SK-N-SH (cell line): ENCODE measurements at regions not wholly inside any gene's neighbourhood (a gene's known extent, or its start where the extent isn't known, plus 50 kb on each side); places are given as distances from the start of the nearest gene placed in this dataset.

ENCODE experiments used
- EZH2phosphoT487 ChIP-seq: fragments of 200-600 bp; sonication (generic); IDR thresholded peaks from 2 replicates; pipeline ENCODE4 v1.6.1; 2017; ENCODE audit warnings: low read depth, mixed run types, mild to moderate bottlenecking, antibody characterized with exemption, moderate library complexity, borderline replicate concordance
- NRF1 ChIP-seq: IDR thresholded peaks from 2 replicates; pipeline ENCODE4 v1.6.1; 2012; ENCODE audit warnings: low read depth, mild to moderate bottlenecking, low read length
- POLR2AphosphoS5 ChIP-seq: IDR thresholded peaks from 2 replicates; pipeline ENCODE4 v1.6.1; 2012; ENCODE audit warnings: low read depth, low read length
- RCOR1 ChIP-seq: fragments of 150-350 bp; IDR thresholded peaks from 2 replicates; pipeline ENCODE4 v1.6.1; 2017; ENCODE audit warnings: antibody characterized with exemption, low read length
- SIN3A ChIP-seq: IDR thresholded peaks from 2 replicates; pipeline ENCODE4 v1.6.1; 2012; ENCODE audit warnings: low read depth, mild to moderate bottlenecking, low read length, moderate library complexity, borderline replicate concordance
- SMC3 ChIP-seq: IDR thresholded peaks from 2 replicates; pipeline ENCODE4 v1.6.1; 2012; ENCODE audit warnings: low read depth, low read length, improper control_type of control experiment
- TEAD4 ChIP-seq: IDR thresholded peaks from 2 replicates; pipeline ENCODE4 v1.4.0; 2012; ENCODE audit warnings: mild to moderate bottlenecking, borderline replicate concordance; ENCODE audit not compliant: insufficient read depth
- USF1 ChIP-seq: IDR thresholded peaks from 2 replicates; pipeline ENCODE4 v1.4.0; 2012; ENCODE audit warnings: low read depth, borderline replicate concordance
- TF ChIP-seq, protein P1 (sequence below): fragments of 200-600 bp; sonication (generic); IDR thresholded peaks from 2 replicates; pipeline ENCODE4 v1.6.1; 2017; ENCODE audit warnings: antibody characterized with exemption, mild to moderate bottlenecking, moderate library complexity

DNA sequence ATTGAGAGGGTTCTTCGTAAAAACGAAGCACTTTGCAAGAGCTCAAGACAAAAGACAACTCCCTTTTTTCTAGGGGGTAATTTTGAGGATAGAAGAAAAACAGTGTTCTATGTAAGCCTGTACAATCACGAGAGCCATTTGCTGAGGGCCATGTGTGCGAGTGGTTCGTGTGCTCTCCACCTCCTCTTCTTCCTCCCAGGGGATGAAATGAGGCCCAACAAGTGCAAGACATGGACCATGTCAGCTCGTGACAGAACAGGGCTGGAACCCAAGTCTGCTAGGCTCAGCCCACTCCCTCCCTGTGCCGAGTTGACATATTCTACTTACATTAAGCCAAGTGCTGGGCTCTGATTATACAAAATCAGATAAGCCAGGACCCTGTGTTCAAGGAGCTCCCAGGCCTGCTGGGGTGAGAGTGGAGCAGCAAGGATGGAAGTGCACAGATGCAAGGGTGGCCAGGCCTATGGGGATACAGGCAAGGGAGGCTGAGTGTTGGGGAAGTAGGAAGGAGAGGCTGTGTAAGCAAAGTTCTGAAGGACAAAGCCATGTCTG is 97.9 kb upstream of the MSX2 start:
- TF ChIP-seq EZH2phosphoT487, result no peak
- TF ChIP-seq, protein P1, sequence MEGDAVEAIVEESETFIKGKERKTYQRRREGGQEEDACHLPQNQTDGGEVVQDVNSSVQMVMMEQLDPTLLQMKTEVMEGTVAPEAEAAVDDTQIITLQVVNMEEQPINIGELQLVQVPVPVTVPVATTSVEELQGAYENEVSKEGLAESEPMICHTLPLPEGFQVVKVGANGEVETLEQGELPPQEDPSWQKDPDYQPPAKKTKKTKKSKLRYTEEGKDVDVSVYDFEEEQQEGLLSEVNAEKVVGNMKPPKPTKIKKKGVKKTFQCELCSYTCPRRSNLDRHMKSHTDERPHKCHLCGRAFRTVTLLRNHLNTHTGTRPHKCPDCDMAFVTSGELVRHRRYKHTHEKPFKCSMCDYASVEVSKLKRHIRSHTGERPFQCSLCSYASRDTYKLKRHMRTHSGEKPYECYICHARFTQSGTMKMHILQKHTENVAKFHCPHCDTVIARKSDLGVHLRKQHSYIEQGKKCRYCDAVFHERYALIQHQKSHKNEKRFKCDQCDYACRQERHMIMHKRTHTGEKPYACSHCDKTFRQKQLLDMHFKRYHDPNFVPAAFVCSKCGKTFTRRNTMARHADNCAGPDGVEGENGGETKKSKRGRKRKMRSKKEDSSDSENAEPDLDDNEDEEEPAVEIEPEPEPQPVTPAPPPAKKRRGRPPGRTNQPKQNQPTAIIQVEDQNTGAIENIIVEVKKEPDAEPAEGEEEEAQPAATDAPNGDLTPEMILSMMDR, result no peak
- no peak for TF ChIP-seq TEAD4
- TF ChIP-seq SIN3A, result no peak
- TF ChIP-seq USF1, result no peak
- TF ChIP-seq RCOR1, result no peak
- TF ChIP-seq SMC3, result no peak
- TF ChIP-seq POLR2AphosphoS5, result no peak
- TF ChIP-seq NRF1, result no peak
